Activated T-helper 2 cell treated with anti-CD3 and anti-CD28 coated beads, Interferon-gamma antibody, Interleukin-2, Interleukin-4, amounts not matched to agents 10 μg/mL and 5 μg/mL and 100 μg/mL, durations not matched to agents 14 hours and 24 hours and 36 hours (primary cell): ENCODE measurements at regions not wholly inside any gene's neighbourhood (a gene's known extent, or its start where the extent isn't known, plus 50 kb on each side); places are given as distances from the start of the nearest gene placed in this dataset.
"Not testable (repeated sequence)": the region's sequence is repeated elsewhere in the genome, so short reads cannot be mapped to it uniquely, and the experiment has no call there.

Experiments used
- DNase-seq: peaks from one replicate; pipeline ENCODE4 v3.0.0; 2021; ENCODE audit warnings: low spot score
- H3K27ac Mint-ChIP-seq: one replicate; pipeline ENCODE4 v1.8.0; 2021; ENCODE audit warnings: mixed read lengths
- H3K27me3 Mint-ChIP-seq: one replicate; pipeline ENCODE4 v1.8.0; 2021; ENCODE audit warnings: low read depth, mixed read lengths
- H3K36me3 Mint-ChIP-seq: one replicate; pipeline ENCODE4 v1.8.0; 2021; ENCODE audit warnings: low read depth, mixed read lengths
- H3K4me1 Mint-ChIP-seq: one replicate; pipeline ENCODE4 v1.8.0; 2021; ENCODE audit warnings: low read depth, mixed read lengths
- H3K4me3 Mint-ChIP-seq: one replicate; pipeline ENCODE4 v1.8.0; 2021; ENCODE audit warnings: low read depth, mild to moderate bottlenecking, moderate library complexity, mixed read lengths
- H3K9me3 Mint-ChIP-seq: one replicate; pipeline ENCODE4 v1.8.0; 2021; ENCODE audit warnings: mixed read lengths
- intact Hi-C: fragments of 100-400 bp; cut with micrococcal nuclease; formaldehyde crosslinking; loops from one replicate; pipeline ENCODE4 v1.15.1; 2023

DNA sequence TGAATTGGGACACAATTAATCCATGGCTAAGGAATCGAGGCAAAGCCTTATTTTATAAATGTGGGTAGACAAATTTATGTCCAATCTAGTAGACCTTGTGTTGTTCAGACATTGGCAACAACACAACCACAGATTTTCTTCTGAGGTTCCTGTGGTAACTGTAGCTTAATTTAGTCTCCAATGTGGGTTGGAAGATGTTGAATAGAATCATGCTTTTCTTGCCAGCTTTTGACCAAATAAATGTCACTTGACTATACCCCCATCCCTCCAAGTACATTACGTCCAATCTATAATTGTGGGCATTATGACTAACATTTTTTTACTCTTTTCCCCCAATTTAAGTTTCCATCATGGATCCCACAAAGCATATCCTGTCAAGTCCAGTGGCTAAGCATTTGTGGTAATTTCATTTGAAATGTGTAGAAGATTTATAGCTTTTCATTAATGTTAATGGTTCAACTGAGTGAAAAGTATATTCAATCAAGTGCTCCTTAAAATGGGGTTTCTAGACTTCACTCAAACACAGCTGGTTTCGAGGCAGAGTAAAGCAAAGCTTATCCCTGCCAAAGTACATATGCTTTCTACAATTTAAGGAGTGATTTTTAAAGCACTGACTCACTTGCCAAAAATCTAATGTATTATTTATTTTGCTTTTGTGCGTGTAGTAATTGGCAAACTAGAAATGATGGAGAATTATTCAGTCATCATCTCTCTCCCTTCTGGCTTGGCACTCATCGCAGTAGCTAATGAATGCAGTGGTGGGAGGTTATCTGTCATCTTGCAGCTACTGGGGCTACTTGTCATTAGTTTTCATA is 141.8 kb downstream of the FAM174A start:
- Mint-ChIP-seq H3K36me3 (peaks cover 3% of the 10 kb centered on the region), H3K27ac (no peak overlapping the region), H3K4me3 (no peak overlapping the region), H3K9me3 (peaks cover 17% of the 10 kb centered on the region), H3K27me3 (peaks cover 15% of the 10 kb centered on the region), H3K4me1 (peaks cover 3% of the 10 kb centered on the region)
- no peak for DNase-seq
- intact Hi-C loops = no loop called here

DNA sequence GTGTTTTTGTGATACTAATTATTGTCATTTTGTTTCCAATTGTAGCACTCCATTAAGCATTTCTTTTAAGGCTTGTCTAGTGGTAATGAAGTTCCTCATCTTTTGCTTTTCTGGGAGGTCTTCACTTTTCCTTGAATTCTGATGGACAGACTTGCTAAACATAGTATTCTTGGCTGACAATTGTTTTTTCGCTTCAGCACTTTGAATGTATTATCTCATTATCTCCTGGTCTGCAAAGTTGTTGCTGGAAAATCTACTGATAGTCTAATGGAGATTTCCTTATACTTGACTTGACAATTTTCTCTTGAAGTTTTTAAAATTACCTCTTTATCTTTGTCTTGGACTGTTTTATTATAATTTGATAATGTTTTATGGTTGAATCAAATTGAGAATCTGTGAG is 147.5 kb downstream of the FAM174A start:
- intact Hi-C loops = no loop called here
- no peak for DNase-seq
- Mint-ChIP-seq H3K4me1 (no peaks in the 10 kb centered on the region), H3K36me3 (peaks cover 9% of the 10 kb centered on the region), H3K27ac (no peak overlapping the region), H3K4me3 (no peak overlapping the region), H3K27me3 (peaks cover 5% of the 10 kb centered on the region), H3K9me3 (peaks cover 37% of the 10 kb centered on the region)

DNA sequence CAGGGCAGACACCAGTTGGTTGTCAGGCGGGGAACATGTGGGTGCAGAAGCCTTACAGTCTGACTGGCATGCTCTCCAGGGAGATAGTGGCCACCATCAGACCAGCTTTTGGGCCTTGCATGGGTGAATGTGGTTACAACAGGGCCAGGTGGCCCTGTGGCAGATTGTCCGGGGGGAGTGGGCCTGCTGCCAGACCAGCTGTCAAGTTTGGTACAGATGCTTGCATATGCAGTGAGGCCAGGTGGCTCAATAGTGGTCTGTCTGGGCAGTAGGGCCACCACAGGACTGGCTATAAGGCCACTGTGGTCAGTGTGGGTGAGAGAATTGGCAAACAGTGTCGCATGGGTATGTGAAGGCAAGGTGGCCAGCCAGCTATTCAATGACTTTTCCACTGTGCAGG is 148.7 kb downstream of the FAM174A start:
- H3K27me3 Mint-ChIP-seq = peaks cover 5% of the 10 kb centered on the region
- intact Hi-C loops = no loop called here
- no peak overlapping the region for H3K27ac Mint-ChIP-seq
- no peaks in the 10 kb centered on the region for H3K4me1 Mint-ChIP-seq
- no peak for DNase-seq
- H3K9me3 Mint-ChIP-seq = peaks cover 37% of the 10 kb centered on the region
- no peak overlapping the region for H3K4me3 Mint-ChIP-seq
- peaks cover 9% of the 10 kb centered on the region for H3K36me3 Mint-ChIP-seq

DNA sequence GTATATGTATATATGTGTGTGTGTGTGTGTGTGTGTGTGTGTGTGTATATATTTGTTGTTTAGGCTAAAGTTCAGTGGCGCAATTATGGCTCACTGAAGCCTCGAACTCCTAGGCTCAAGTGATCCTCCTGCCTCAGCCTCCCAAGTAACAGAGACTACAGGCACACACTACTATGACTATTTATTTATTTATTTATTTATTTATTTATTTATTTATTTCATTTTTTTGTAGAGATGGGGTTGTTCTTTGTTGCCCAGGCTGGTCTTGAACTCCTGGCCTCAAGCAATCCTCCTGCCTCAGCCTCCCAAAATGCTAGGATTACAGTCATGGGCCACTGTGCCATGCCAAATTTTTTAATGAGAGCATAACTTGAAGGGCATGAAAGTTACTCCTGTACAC is 149.9 kb downstream of the FAM174A start:
- H3K4me1 Mint-ChIP-seq, H3K36me3 Mint-ChIP-seq, H3K27ac Mint-ChIP-seq, DNase-seq, H3K27me3 Mint-ChIP-seq, intact Hi-C loops, H3K4me3 Mint-ChIP-seq: not testable (repeated sequence)
- peaks cover 28% of the 10 kb centered on the region for H3K9me3 Mint-ChIP-seq

DNA sequence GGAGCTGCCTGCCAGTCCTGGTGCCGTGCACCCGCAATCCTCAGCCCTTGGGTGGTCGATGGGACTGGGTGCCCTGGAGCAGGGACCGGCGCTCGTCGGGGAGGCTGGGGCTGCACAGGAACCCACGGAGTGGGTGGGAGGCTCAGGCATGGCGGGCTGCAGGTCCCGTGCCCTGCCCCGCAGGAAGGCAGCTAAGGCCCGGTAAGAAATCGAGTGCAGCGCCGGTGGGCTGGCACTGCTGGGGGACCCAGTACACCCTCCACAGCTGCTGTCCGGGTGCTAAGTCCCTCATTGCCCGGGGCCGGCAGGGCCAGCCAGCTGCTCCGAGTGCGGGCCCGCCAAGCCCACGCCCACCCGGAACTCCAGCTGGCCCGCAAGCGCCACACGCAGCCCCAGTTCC is 153.7 kb downstream of the FAM174A start:
- DNase-seq, H3K4me3 Mint-ChIP-seq, H3K36me3 Mint-ChIP-seq, H3K27ac Mint-ChIP-seq, H3K9me3 Mint-ChIP-seq, H3K27me3 Mint-ChIP-seq, intact Hi-C loops, H3K4me1 Mint-ChIP-seq: not testable (repeated sequence)

DNA sequence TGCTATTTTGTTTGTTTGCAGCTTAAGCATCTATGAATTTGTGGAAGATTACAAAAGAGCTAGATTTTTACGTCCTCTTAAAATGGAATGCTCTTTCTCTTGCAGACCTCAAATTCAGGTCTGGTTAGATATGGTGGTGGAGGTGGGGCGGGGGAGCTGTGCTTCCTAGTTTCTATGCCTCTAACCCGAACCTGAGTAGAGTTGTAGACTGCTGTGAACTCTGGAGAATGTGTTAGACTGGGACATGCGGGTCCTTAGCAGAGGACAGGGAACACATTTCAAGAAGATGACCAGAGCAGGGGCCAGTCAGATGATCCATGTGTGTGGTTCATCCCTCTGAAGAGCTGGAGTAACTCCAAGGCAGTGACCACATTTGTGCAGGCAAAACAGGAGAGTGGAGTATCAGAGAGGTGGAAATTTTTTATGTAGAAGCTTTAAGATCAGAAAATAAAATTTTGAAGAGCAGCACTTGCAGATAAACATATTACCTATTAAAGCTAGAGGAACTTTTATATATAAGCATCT is 154.9 kb downstream of the FAM174A start:
- peaks cover 11% of the 10 kb centered on the region for H3K4me1 Mint-ChIP-seq
- H3K27me3 Mint-ChIP-seq = peaks cover 6% of the 10 kb centered on the region
- H3K36me3 Mint-ChIP-seq = no peaks in the 10 kb centered on the region
- H3K4me3 Mint-ChIP-seq = no peak overlapping the region
- intact Hi-C loops = no loop called here
- no peaks in the 10 kb centered on the region for H3K9me3 Mint-ChIP-seq
- H3K27ac Mint-ChIP-seq = no peak overlapping the region
- DNase-seq = no peak

DNA sequence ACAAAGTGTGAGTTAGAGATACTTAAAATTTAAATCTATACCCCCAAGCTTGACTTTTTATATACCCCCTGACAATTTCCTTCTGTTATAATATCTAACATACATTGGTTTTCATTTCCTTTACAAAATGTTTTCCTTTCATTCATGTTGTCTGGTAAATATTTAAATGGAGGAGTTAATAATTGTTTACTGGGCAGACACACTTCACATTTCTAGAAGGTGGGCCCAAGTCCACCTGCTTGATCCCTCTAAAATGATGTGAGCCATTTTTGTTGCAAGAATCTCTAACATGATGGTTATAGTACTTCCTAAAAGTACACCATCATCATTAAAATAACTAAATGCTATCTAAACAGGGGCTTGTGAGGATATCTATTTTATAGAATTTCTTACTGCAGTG is 155.9 kb downstream of the FAM174A start:
- Mint-ChIP-seq H3K36me3 (no peaks in the 10 kb centered on the region), H3K27me3 (peaks cover 6% of the 10 kb centered on the region), H3K4me1 (peaks cover 14% of the 10 kb centered on the region), H3K27ac (no peak overlapping the region), H3K4me3 (no peak overlapping the region), H3K9me3 (no peaks in the 10 kb centered on the region)
- DNase-seq = no peak
- intact Hi-C loops = no loop called here

DNA sequence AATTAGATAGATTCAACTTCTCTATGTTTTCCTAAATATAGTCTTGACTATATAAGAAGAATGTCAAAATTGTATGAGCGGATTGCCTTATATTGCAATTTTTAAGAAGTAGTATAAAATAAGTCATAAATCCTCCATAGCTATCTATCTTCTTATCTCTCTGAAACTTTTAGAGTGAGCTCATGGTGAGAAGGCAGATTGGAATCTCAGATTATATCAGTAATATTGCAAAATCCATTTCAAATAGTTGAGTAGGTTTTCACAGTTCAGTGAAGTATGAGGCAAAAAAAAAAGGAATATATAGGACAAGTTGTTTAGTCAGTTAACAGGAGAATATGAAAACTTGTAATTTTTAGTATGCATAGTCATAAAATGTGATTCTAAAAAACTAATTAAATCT is 156.4 kb downstream of the FAM174A start:
- Mint-ChIP-seq H3K4me3 (no peak overlapping the region), H3K4me1 (peaks cover 16% of the 10 kb centered on the region), H3K9me3 (no peaks in the 10 kb centered on the region), H3K27ac (no peak overlapping the region), H3K36me3 (no peaks in the 10 kb centered on the region), H3K27me3 (peaks cover 6% of the 10 kb centered on the region)
- no peak for DNase-seq
- intact Hi-C loops = no loop called here

DNA sequence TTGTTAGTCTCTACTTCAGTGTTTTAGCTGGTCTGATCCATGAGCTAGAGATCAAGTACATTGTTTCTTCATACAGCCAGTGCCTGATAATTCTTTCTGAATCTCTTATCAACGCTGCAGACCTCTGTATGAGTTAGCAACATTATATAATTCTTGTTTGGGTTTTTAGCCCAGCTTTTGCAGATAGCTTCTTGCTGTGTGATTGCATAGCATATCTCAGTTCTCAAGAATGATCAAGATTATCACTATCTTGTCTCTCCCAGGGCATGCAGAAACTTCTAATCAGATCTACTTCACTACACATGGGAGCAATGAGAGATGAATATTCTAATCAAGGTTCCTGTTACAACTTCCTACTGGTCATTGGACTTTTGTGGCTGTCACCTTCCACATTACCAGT is 158.3 kb downstream of the FAM174A start:
- H3K27ac Mint-ChIP-seq = no peak overlapping the region
- peaks cover 6% of the 10 kb centered on the region for H3K27me3 Mint-ChIP-seq
- H3K36me3 Mint-ChIP-seq = no peaks in the 10 kb centered on the region
- no peak overlapping the region for H3K4me3 Mint-ChIP-seq
- intact Hi-C loops = no loop called here
- no peaks in the 10 kb centered on the region for H3K9me3 Mint-ChIP-seq
- no peak for DNase-seq
- H3K4me1 Mint-ChIP-seq = peaks cover 16% of the 10 kb centered on the region

DNA sequence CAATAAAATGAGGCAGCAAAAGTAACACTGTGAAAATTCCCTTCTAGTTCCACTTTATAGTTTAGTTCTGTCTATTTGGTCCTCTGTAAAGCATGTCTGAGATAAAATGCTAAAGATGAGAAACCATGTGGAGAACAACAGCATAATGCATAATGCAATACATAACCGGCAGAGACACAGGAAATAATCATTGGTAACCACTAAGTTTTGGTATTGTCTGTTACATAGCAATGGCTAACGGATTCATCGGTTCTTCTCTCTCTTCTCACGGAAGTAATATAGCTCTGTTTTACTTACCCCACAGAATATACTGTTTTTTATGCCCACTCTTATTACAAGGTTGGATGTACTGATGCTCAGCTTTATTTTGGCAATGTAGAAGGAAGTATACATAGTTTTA is 158.9 kb downstream of the FAM174A start:
- H3K27me3 Mint-ChIP-seq = peaks cover 6% of the 10 kb centered on the region
- H3K4me3 Mint-ChIP-seq = no peak overlapping the region
- no peaks in the 10 kb centered on the region for H3K9me3 Mint-ChIP-seq
- DNase-seq = no peak
- peaks cover 16% of the 10 kb centered on the region for H3K4me1 Mint-ChIP-seq
- H3K36me3 Mint-ChIP-seq = no peaks in the 10 kb centered on the region
- intact Hi-C loops = no loop called here
- H3K27ac Mint-ChIP-seq = no peak overlapping the region

DNA sequence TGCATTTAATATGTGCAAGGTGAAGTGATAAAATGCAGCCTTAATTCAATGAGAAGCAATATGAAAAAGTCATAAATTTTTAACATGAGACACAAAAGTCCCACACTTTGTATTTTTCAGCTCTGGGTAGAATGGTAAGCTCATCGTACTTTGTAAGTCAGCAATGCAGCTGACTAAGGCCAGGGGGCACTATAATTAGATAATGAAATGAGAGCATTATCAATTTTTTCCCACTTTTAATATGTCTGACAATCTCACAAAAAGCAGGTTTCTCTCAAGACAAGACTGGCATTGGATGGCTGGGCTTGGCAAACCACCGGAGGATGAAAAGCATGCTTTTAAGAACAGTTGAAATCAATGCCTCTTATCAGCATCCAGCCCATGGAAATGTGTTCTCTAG is 162.8 kb downstream of the FAM174A start:
- H3K27ac Mint-ChIP-seq = no peak overlapping the region
- H3K4me1 Mint-ChIP-seq = peaks cover 13% of the 10 kb centered on the region
- H3K9me3 Mint-ChIP-seq = peaks cover 4% of the 10 kb centered on the region
- DNase-seq = no peak
- peaks cover 9% of the 10 kb centered on the region for H3K27me3 Mint-ChIP-seq
- no peaks in the 10 kb centered on the region for H3K36me3 Mint-ChIP-seq
- intact Hi-C loops = no loop called here
- no peak overlapping the region for H3K4me3 Mint-ChIP-seq

DNA sequence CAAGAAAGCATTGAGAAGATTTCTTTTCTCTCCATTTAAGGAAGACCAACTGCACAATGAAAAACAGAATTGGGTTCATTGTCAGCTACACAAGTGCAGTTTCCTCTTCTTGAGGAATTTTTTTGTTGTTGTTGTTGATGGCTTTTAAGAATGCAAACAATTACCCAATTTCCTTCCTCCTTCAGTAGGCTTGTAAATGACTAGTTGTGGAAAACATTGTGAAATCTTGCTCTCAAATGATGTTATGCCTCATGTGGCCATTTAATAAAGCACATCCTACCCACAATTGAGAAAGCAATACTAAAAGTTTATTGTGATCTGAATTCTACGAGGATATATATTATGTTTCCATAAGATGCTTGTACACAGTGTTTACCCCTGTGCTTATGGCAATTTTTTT is 171.6 kb downstream of the FAM174A start:
- intact Hi-C loops = no loop called here
- peaks cover 12% of the 10 kb centered on the region for H3K27me3 Mint-ChIP-seq
- H3K4me3 Mint-ChIP-seq = no peak overlapping the region
- no peaks in the 10 kb centered on the region for H3K9me3 Mint-ChIP-seq
- no peak for DNase-seq
- no peaks in the 10 kb centered on the region for H3K36me3 Mint-ChIP-seq
- H3K4me1 Mint-ChIP-seq = peaks cover 4% of the 10 kb centered on the region
- H3K27ac Mint-ChIP-seq = no peak overlapping the region

DNA sequence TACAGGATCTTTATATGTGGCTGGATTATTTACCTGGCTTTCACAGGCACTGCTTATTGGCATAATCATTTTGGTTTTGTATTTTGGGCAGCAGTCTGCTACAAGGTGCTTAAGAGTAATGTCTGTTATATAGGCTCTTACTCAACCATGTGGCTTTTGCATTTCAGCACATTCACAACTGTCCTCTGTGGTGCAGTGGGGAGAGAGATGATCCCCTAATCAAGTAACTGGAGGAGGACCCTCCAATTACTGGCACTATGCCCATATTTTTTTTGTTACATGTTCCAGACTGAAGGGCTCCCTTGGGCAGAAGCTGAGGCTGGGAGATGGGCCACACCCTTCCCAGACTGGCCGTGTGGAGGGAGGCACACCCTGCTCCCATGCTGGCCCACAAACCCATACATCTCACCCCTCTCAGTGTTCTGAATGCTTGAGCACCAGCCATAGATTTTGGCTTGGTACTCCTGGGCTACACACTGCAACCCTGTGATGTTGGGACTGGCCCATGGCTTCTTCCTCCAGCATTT is 173.5 kb downstream of the FAM174A start:
- H3K9me3 Mint-ChIP-seq = no peaks in the 10 kb centered on the region
- DNase-seq = no peak
- H3K36me3 Mint-ChIP-seq = no peaks in the 10 kb centered on the region
- H3K4me3 Mint-ChIP-seq = no peak overlapping the region
- intact Hi-C loops = no loop called here
- H3K27ac Mint-ChIP-seq = no peak overlapping the region
- peaks cover 11% of the 10 kb centered on the region for H3K27me3 Mint-ChIP-seq
- H3K4me1 Mint-ChIP-seq = peaks cover 4% of the 10 kb centered on the region
